ENCODE measurements at regions not wholly inside any gene's neighbourhood (a gene's known extent, or its start where the extent isn't known, plus 50 kb on each side); places are given as distances from the start of the nearest gene placed in this dataset.

- DNase-seq: no peak
These were observed 146.6 kb downstream of the DHX35 start for GRCh38 chr20:39108746-39109145.

- DNase-seq: no peak
These were observed 145.6 kb downstream of the DHX35 start for GRCh38 chr20:39107741-39108140.

GRCh38 chr20:39106791-39107190, 144.6 kb downstream of the DHX35 start:
- no peak for DNase-seq

GRCh38 chr20:39105551-39105950, 143.4 kb downstream of the DHX35 start:
- DNase-seq: no peak

- DNase-seq: no peak
These were observed 141.6 kb downstream of the DHX35 start for GRCh38 chr20:39103732-39104131.

GRCh38 chr20:39103305-39103704, 141.2 kb downstream of the DHX35 start:
- DNase-seq: no peak

- no peak for DNase-seq
These were observed 139.8 kb downstream of the DHX35 start for GRCh38 chr20:39101895-39102294.

- no peak for DNase-seq
These were observed 138.5 kb downstream of the DHX35 start for GRCh38 chr20:39100691-39101090.

GRCh38 chr20:39097889-39098288, 135.7 kb downstream of the DHX35 start:
- no peak for DNase-seq

- no peak for DNase-seq
These were observed 133.7 kb downstream of the DHX35 start for GRCh38 chr20:39095870-39096269.

- no peak for DNase-seq
These were observed 132.2 kb downstream of the DHX35 start for GRCh38 chr20:39094391-39094790.

GRCh38 chr20:39092733-39093410, 130.7 kb downstream of the DHX35 start:
- no peak for DNase-seq

- no peak for DNase-seq
These were observed 128.8 kb downstream of the DHX35 start for GRCh38 chr20:39090906-39091305.

- DNase-seq: no peak
These were observed 127.7 kb downstream of the DHX35 start for GRCh38 chr20:39089797-39090196.

Data from CD4-positive, alpha-beta T cell treated with Interleukin-15 for 1 hour (primary cell).